HT-29 (cell line): ENCODE measurements at regions not wholly inside any gene's neighbourhood (a gene's known extent, or its start where the extent isn't known, plus 50 kb on each side); places are given as distances from the start of the nearest gene placed in this dataset.

Experiments
- DNase-seq: peaks from one replicate; pipeline ENCODE4 v3.0.0-alpha.2; 2015; ENCODE audit warnings: low spot score

GRCh38 chr14:44712024-44712815, 205.1 kb upstream of the FSCB start:
- DNase-seq: no peak

- DNase-seq: no peak
Measured at GRCh38 chr14:44701563-44702263, 194.6 kb upstream of the FSCB start.

- DNase-seq: no peak
Measured at GRCh38 chr14:44700694-44701093, 193.6 kb upstream of the FSCB start.

GRCh38 chr14:44700184-44700583, 193.1 kb upstream of the FSCB start:
- DNase-seq: no peak

GRCh38 chr14:44699391-44699790, 192.3 kb upstream of the FSCB start:
- no peak for DNase-seq

- DNase-seq: no peak
Measured at GRCh38 chr14:44669496-44669895, 162.4 kb upstream of the FSCB start.

- DNase-seq: no peak
Measured at GRCh38 chr14:44663136-44663535, 156.1 kb upstream of the FSCB start.

- DNase-seq: no peak
Measured at GRCh38 chr14:44662250-44662891, 155.3 kb upstream of the FSCB start.

GRCh38 chr14:44658389-44658696, 151.3 kb upstream of the FSCB start:
- DNase-seq: no peak

- DNase-seq: peak; percentile 30
Measured at GRCh38 chr14:44657696-44658388, 150.8 kb upstream of the FSCB start.

- DNase-seq: no peak
Measured at GRCh38 chr14:44657203-44657602, 150.1 kb upstream of the FSCB start.

- DNase-seq: no peak
Measured at GRCh38 chr14:44654591-44654990, 147.5 kb upstream of the FSCB start.

GRCh38 chr14:44653641-44654040, 146.6 kb upstream of the FSCB start:
- no peak for DNase-seq

GRCh38 chr14:44652640-44653039, 145.6 kb upstream of the FSCB start:
- DNase-seq: no peak

- DNase-seq: no peak
Measured at GRCh38 chr14:44649061-44649460, 142.0 kb upstream of the FSCB start.

- DNase-seq: no peak
Measured at GRCh38 chr14:44640416-44640815, 133.3 kb upstream of the FSCB start.

GRCh38 chr14:44639781-44640385, 132.8 kb upstream of the FSCB start:
- DNase-seq: no peak

- DNase-seq: no peak
Measured at GRCh38 chr14:44634692-44635091, 127.6 kb upstream of the FSCB start.

- DNase-seq: no peak
Measured at GRCh38 chr14:44626423-44626822, 119.3 kb upstream of the FSCB start.

- no peak for DNase-seq
Measured at GRCh38 chr14:44625098-44625497, 118.0 kb upstream of the FSCB start.

GRCh38 chr14:44620121-44621019, 113.3 kb upstream of the FSCB start:
- DNase-seq: no peak
